ENCODE measurements at regions not wholly inside any gene's neighbourhood (a gene's known extent, or its start where the extent isn't known, plus 50 kb on each side); places are given as distances from the start of the nearest gene placed in this dataset.

GRCh38 chr1:118556936-118557335 is 371.9 kb upstream of the SPAG17 start:
- TF ChIP-seq CTCF (conservative IDR thresholded peaks at IDR 0.05; ENCODE audit: low read length) (no peak), EZH2phosphoT487 (IDR thresholded peaks at IDR 0.05; ENCODE audit: borderline replicate concordance, low read depth, low read length) (no peak)

Data from OCI-LY7 (cell line).